ENCODE measurements at regions not wholly inside any gene's neighbourhood (a gene's known extent, or its start where the extent isn't known, plus 50 kb on each side); places are given as distances from the start of the nearest gene placed in this dataset.

DNA sequence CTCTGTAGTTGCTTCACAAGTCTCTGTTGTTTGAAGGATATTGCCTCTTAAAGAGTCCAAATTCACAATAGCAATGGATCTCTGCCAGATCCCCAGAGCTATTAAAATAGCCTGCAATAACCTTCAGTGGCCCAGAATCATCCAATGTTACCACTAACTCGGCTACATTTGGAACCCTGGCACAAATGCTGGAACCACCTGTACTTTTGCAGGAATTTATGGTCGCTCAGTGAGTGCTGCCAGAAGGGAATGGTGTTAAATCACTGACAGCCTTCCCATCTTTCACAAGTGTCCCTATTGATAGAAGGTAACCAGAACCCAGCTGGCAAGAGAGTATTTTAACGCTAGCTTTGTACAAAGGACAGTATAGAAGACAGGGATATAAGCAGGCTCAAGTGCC, 298.8 kb upstream of the PLSCR5 start:
- DNase-seq (ENCODE audit: low spot score): no peak
- TF ChIP-seq, protein P1, sequence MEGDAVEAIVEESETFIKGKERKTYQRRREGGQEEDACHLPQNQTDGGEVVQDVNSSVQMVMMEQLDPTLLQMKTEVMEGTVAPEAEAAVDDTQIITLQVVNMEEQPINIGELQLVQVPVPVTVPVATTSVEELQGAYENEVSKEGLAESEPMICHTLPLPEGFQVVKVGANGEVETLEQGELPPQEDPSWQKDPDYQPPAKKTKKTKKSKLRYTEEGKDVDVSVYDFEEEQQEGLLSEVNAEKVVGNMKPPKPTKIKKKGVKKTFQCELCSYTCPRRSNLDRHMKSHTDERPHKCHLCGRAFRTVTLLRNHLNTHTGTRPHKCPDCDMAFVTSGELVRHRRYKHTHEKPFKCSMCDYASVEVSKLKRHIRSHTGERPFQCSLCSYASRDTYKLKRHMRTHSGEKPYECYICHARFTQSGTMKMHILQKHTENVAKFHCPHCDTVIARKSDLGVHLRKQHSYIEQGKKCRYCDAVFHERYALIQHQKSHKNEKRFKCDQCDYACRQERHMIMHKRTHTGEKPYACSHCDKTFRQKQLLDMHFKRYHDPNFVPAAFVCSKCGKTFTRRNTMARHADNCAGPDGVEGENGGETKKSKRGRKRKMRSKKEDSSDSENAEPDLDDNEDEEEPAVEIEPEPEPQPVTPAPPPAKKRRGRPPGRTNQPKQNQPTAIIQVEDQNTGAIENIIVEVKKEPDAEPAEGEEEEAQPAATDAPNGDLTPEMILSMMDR (IDR thresholded peaks at IDR 0.05; ENCODE audit: extremely low read depth, insufficient read depth, missing control alignments): no peak
- in situ Hi-C loops (cut with MboI; ENCODE audit: low pct_unique_long_range_greater_than_20kb, low sequenced_read_pairs, unreplicated experiment): no loop called here

DNA sequence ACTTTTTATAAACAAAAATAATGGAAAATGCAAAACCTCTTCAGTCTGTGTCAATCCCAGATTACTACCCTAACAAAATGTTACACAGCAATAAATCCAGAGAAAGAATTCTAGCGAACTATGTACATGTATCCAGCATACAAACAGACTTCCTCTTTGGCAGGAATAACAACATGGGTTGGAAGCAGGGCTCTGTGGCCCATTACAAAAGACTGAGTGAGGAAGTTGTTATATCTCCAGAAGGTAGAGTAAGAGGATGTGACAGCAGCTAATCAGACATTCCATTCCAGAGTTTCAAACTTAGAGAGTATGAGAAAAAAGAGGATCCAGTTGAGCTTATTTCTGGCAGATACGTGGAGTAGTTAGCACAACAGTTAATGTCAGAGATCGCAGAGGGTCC, 294.0 kb upstream of the PLSCR5 start:
- TF ChIP-seq, protein P1 (IDR thresholded peaks at IDR 0.05; ENCODE audit: extremely low read depth, insufficient read depth, missing control alignments): no peak
- in situ Hi-C loops (cut with MboI; ENCODE audit: low pct_unique_long_range_greater_than_20kb, low sequenced_read_pairs, unreplicated experiment): no loop called here
- DNase-seq (ENCODE audit: low spot score): no peak

DNA sequence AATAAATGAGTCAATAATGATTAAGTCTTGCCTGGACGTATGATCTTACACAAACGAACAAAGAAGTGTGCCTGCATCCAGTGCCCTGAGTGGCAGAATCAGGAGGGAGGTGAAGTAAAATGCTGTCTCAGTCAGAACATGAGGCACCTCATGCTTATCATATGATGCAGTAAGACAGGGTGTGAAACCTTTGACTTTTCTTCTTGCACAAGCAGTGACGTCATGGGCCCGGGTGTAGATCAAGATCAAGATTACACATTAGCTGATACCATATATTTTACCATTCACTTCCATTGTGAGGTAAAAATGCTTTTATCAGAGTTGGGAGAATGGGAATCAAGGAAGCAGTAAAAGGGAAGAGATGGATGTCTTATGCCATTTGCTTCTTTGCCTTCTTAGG, 291.6 kb upstream of the PLSCR5 start:
- TF ChIP-seq, protein P1 (IDR thresholded peaks at IDR 0.05; ENCODE audit: extremely low read depth, insufficient read depth, missing control alignments): no peak
- in situ Hi-C loops (cut with MboI; ENCODE audit: low pct_unique_long_range_greater_than_20kb, low sequenced_read_pairs, unreplicated experiment): no loop called here
- DNase-seq (ENCODE audit: low spot score): no peak

DNA sequence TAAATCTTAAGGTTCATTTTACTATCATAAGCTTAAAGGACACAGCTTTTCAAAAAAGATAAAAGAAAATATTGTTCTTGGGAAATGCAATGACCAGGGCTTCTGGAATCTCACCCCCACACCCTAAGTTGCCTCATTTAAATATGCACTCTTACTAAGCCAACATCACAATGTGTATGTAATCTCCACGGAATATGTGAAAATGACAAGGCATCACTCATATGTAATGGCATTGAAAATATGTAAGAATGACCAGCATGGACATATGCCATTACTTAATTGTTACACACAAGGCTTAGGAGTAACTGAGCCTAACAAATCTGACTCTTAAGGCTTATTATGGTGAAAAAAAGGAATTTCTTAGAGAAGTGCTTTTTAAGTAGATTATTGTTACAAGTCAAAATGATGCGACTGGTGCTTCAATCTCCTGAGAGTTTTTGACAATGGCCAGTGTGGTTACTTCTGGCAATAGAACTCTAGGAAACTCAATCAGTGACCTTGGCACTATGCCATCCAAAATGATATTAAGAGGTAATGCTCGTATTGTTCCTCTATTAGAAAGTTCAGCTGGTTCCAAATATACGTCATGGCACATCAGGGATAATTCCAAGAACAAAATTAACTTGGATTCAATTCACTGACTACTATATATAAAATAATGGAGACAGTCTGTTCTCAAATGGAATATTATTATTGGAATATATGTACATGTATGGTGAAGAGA, 290.0 kb upstream of the PLSCR5 start:
- TF ChIP-seq, protein P1 (IDR thresholded peaks at IDR 0.05; ENCODE audit: extremely low read depth, insufficient read depth, missing control alignments): no peak
- DNase-seq (ENCODE audit: low spot score): no peak
- in situ Hi-C loops (cut with MboI; ENCODE audit: low pct_unique_long_range_greater_than_20kb, low sequenced_read_pairs, unreplicated experiment): no loop called here

DNA sequence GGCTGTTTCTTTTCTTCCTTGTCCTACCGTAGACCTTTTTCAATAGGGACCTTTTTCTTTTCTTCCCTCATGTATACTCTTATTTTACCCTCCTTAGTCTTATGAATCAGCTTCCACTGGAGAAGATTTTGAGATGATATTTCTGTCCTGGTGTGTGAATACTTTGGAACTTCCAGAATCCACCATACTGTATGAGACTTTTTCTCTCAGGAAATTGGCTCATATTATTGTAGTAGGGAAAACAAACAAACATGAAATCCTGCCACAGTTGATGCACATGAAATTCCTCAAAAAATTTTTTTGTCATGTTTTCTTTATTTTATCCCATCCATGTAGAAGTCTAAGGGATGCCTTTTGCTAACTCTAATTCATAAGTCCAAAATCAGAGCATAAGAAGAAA, 289.3 kb upstream of the PLSCR5 start:
- TF ChIP-seq, protein P1 (IDR thresholded peaks at IDR 0.05; ENCODE audit: extremely low read depth, insufficient read depth, missing control alignments): no peak
- DNase-seq (ENCODE audit: low spot score): no peak
- in situ Hi-C loops (cut with MboI; ENCODE audit: low pct_unique_long_range_greater_than_20kb, low sequenced_read_pairs, unreplicated experiment): no loop called here

DNA sequence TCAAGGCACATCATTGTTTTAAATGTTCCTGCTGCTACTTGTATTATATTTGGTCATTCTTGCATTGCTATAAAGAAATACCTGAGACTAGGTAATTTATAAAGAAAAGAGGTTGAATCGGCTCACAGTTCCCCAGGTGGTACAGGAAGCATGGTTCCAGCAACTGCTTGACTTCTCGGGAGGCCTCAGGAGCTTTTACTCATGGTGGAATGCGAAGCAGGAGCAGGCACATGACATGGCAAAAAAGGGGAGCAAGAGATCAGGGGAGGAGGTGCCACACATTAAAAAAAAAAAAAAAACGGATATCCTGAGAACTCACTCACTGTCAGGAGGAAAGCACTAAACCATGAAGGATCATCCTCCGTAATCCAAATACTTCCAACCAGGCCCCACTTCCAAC, 286.9 kb upstream of the PLSCR5 start:
- in situ Hi-C loops (cut with MboI; ENCODE audit: low pct_unique_long_range_greater_than_20kb, low sequenced_read_pairs, unreplicated experiment): no loop called here
- DNase-seq (ENCODE audit: low spot score): no peak
- TF ChIP-seq, protein P1 (IDR thresholded peaks at IDR 0.05; ENCODE audit: extremely low read depth, insufficient read depth, missing control alignments): no peak

All from GM13977 (cell line).